OCI-LY1 (cell line): ENCODE measurements at regions not wholly inside any gene's neighbourhood (a gene's known extent, or its start where the extent isn't known, plus 50 kb on each side); places are given as distances from the start of the nearest gene placed in this dataset.

ENCODE experiments used
- H2AFZ ChIP-seq: fragments of 200-600 bp; sonication (generic), shearing (Covaris generic); 2 replicates; pipeline ENCODE4 v1.6.0; 2014; ENCODE audit warnings: antibody characterized with exemption, mild to moderate bottlenecking, low read length
- H3F3A ChIP-seq: fragments of 200-600 bp; sonication (generic), shearing (Covaris generic); 2 replicates; pipeline ENCODE4 v1.6.0; 2014; ENCODE audit warnings: mild to moderate bottlenecking, antibody characterized with exemption, low read length, moderate library complexity; ENCODE audit not compliant: insufficient read depth
- H3K27ac ChIP-seq: fragments of 200-600 bp; sonication (generic); 2 replicates; pipeline ENCODE4 v1.5.1; 2014; ENCODE audit warnings: low read length, mixed run types, mild to moderate bottlenecking, low read depth; ENCODE audit not compliant: poor library complexity, severe bottlenecking
- H3K27me3 ChIP-seq: fragments of 200-600 bp; sonication (generic); 2 replicates; pipeline ENCODE4 v1.6.0; 2014; ENCODE audit warnings: antibody characterized with exemption, mild to moderate bottlenecking, low read length, moderate library complexity; ENCODE audit not compliant: insufficient read depth
- H3K36me3 ChIP-seq: fragments of 200-600 bp; sonication (generic); 2 replicates; pipeline ENCODE4 v1.6.1; 2014; ENCODE audit warnings: mild to moderate bottlenecking, antibody characterized with exemption, low read length, moderate library complexity, mixed read lengths; ENCODE audit not compliant: insufficient read depth
- H3K4me1 ChIP-seq: fragments of 200-600 bp; sonication (generic); 2 replicates; pipeline ENCODE4 v1.5.1; 2014; ENCODE audit warnings: mild to moderate bottlenecking, low read length, moderate library complexity; ENCODE audit not compliant: insufficient read depth, severe bottlenecking
- H3K4me2 ChIP-seq: fragments of 200-600 bp; sonication (generic), shearing (Covaris generic); 2 replicates; pipeline ENCODE4 v1.6.1; 2014; ENCODE audit warnings: low read length
- H3K4me3 ChIP-seq: fragments of 200-600 bp; sonication (generic); 2 replicates; pipeline ENCODE4 v1.5.1; 2014; ENCODE audit warnings: low read length, low read depth, mild to moderate bottlenecking, mixed read lengths; ENCODE audit not compliant: poor library complexity, severe bottlenecking
- H3K79me2 ChIP-seq: fragments of 200-600 bp; shearing (Covaris generic); 2 replicates; pipeline ENCODE4 v1.6.1; 2016; ENCODE audit warnings: mixed run types, low read length, mixed read lengths; ENCODE audit not compliant: insufficient read depth
- H3K9ac ChIP-seq: fragments of 200-600 bp; sonication (generic), shearing (Covaris generic); 2 replicates; pipeline ENCODE4 v1.6.1; 2014; ENCODE audit warnings: mild to moderate bottlenecking, low read length, mixed read lengths
- H3K9me2 ChIP-seq: fragments of 200-600 bp; sonication (generic), shearing (Covaris generic); 2 replicates; pipeline ENCODE4 v1.6.1; 2014; ENCODE audit warnings: low read depth, mild to moderate bottlenecking, low read length, mixed read lengths
- H3K9me3 ChIP-seq: fragments of 200-600 bp; shearing (Covaris generic); 2 replicates; pipeline ENCODE4 v1.6.1; 2014; ENCODE audit warnings: low read length, mixed read lengths
- H4K20me1 ChIP-seq: fragments of 200-600 bp; sonication (generic), shearing (Covaris generic); 2 replicates; pipeline ENCODE4 v1.6.0; 2016; ENCODE audit warnings: mild to moderate bottlenecking, low read length; ENCODE audit not compliant: insufficient read depth
- CTCF ChIP-seq: fragments of 200-600 bp; sonication (generic), shearing (Covaris generic); IDR thresholded peaks from 2 replicates; pipeline ENCODE4 v1.5.1; 2017; ENCODE audit warnings: mild to moderate bottlenecking, antibody characterized with exemption, low read length, moderate library complexity, mixed read lengths
- EZH2 ChIP-seq: fragments of 200-600 bp; sonication (generic), shearing (Covaris generic); IDR thresholded peaks from 2 replicates; pipeline ENCODE4 v1.8.0; 2017; ENCODE audit warnings: borderline replicate concordance, mixed run types, mild to moderate bottlenecking, antibody characterized with exemption, low read length, moderate library complexity, mixed read lengths

GRCh38 chr17:77831474-77832179 is 126.9 kb upstream of the TNRC6C start:
- Histone ChIP-seq H3K36me3 (no peaks in the 10 kb centered on the region), H3K27me3 (no peaks in the 10 kb centered on the region; the same call in 1 of the 2 replicates), H3K27ac (no peak overlapping the region), H3F3A (no peaks in the 10 kb centered on the region), H3K9me3 (no peaks in the 10 kb centered on the region), H3K4me3 (no peak overlapping the region), H3K79me2 (no peaks in the 10 kb centered on the region), H3K9me2 (no peaks in the 10 kb centered on the region), H3K4me1 (no peaks in the 10 kb centered on the region), H3K4me2 (no peak overlapping the region), H3K9ac (no peak overlapping the region), H4K20me1 (no peaks in the 10 kb centered on the region), H2AFZ (no peak overlapping the region)
- no peak for TF ChIP-seq CTCF
- no peak for TF ChIP-seq EZH2

GRCh38 chr17:77832180-77832560 is 126.3 kb upstream of the TNRC6C start:
- Histone ChIP-seq H3K27me3 (no peaks in the 10 kb centered on the region; the same call in 1 of the 2 replicates), H3K4me1 (no peaks in the 10 kb centered on the region), H3K4me2 (no peak overlapping the region), H3K9me3 (no peaks in the 10 kb centered on the region), H4K20me1 (no peaks in the 10 kb centered on the region), H3K79me2 (no peaks in the 10 kb centered on the region), H3F3A (no peaks in the 10 kb centered on the region), H3K9ac (no peak overlapping the region), H3K9me2 (no peaks in the 10 kb centered on the region), H2AFZ (no peak overlapping the region), H3K4me3 (no peak overlapping the region), H3K36me3 (no peaks in the 10 kb centered on the region), H3K27ac (no peak overlapping the region)
- TF ChIP-seq CTCF: no peak
- no peak for TF ChIP-seq EZH2

GRCh38 chr17:77833769-77834168 is 124.7 kb upstream of the TNRC6C start:
- Histone ChIP-seq H3K9ac (no peak overlapping the region), H3K4me1 (no peaks in the 10 kb centered on the region)

More at GRCh38 chr17:77833769-77834168, 124.7 kb upstream of the TNRC6C start:
- Histone ChIP-seq H4K20me1 (no peaks in the 10 kb centered on the region), H3F3A (no peaks in the 10 kb centered on the region), H3K4me2 (no peak overlapping the region), H3K36me3 (no peaks in the 10 kb centered on the region), H3K9me3 (no peaks in the 10 kb centered on the region), H3K27me3 (no peaks in the 10 kb centered on the region; the same call in 1 of the 2 replicates), H3K79me2 (no peaks in the 10 kb centered on the region), H3K4me3 (no peak overlapping the region), H3K27ac (no peak overlapping the region), H2AFZ (no peak overlapping the region), H3K9me2 (no peaks in the 10 kb centered on the region)
- TF ChIP-seq EZH2 (no peak), CTCF (no peak)
